ENCODE measurements at regions not wholly inside any gene's neighbourhood (a gene's known extent, or its start where the extent isn't known, plus 50 kb on each side); places are given as distances from the start of the nearest gene placed in this dataset.

- no peak for DNase-seq (ENCODE audit: low read depth)
Observed at GRCh38 chr1:86229405-86229975, 72.9 kb upstream of the COL24A1 start.

- no peak for DNase-seq (ENCODE audit: low read depth)
Observed at GRCh38 chr1:86228546-86228945, 72.0 kb upstream of the COL24A1 start.

- DNase-seq (ENCODE audit: low read depth), result no peak
Observed at GRCh38 chr1:86227026-86227425, 70.5 kb upstream of the COL24A1 start.

GRCh38 chr1:86226204-86226603 lies 69.6 kb upstream of the COL24A1 start:
- DNase-seq (ENCODE audit: low read depth), result no peak

- no peak for DNase-seq (ENCODE audit: low read depth)
Observed at GRCh38 chr1:86224651-86225310, 68.2 kb upstream of the COL24A1 start.

GRCh38 chr1:86218859-86219258 lies 62.3 kb upstream of the COL24A1 start:
- no peak for DNase-seq (ENCODE audit: low read depth)

- DNase-seq (ENCODE audit: low read depth), result no peak
Observed at GRCh38 chr1:86214605-86215004, 58.0 kb upstream of the COL24A1 start.

- no peak for DNase-seq (ENCODE audit: low read depth)
Observed at GRCh38 chr1:86209346-86209745, 52.8 kb upstream of the COL24A1 start.

GRCh38 chr1:86207323-86207722 lies 50.8 kb upstream of the COL24A1 start:
- peak; percentile 96 for DNase-seq (ENCODE audit: low read depth)
